Spleen (tissue), 7 donors: ENCODE measurements at regions not wholly inside any gene's neighbourhood (a gene's known extent, or its start where the extent isn't known, plus 50 kb on each side); places are given as distances from the start of the nearest gene placed in this dataset.

Experiments
- CTCF ChIP-seq, 11 experiments: fragments of 200-600 bp in 7 of 11; fragments of 450-650 bp in 4 of 11; sonication (generic) in 4 of 11; IDR thresholded peaks in 8 of 11; conservative IDR thresholded peaks in 3 of 11; 1 replicate in 7 of 11; 2 replicates in 4 of 11; pipeline versions ENCODE4 v1.4.0 to v1.8.0; 2016 to 2021; ENCODE audit warnings: antibody characterized with exemption in 11 of 11, inconsistent platforms in 4 of 11, mild to moderate bottlenecking in 1 of 11
- POLR2A ChIP-seq, 3 donors: fragments of 450-650 bp; IDR thresholded peaks; one replicate each; pipeline ENCODE4 v1.5.1; 2017; ENCODE audit warnings: antibody characterized with exemption in 3 of 3, mild to moderate bottlenecking in 1 of 3
- POLR2AphosphoS5 ChIP-seq, 3 donors: sonication (generic); formaldehyde crosslinking; IDR thresholded peaks; one replicate each; pipeline ENCODE4 v1.5.1; 2017; ENCODE audit warnings: antibody characterized with exemption in 3 of 3
- donor health status: DM: no; HTN: no; CAD: no; lungs with moderate emphysema.
- donor health status: DM: no; HTN: no; CAD: no.
- donor health status: DM: no; HTN: no; CAD: no.

GRCh38 chr10:9299966-9300365, 1245.5 kb downstream of the GATA3 start:
- no peak for TF ChIP-seq CTCF (IDR thresholded peaks at IDR 0.05 in 8 of 11, conservative IDR thresholded peaks at IDR 0.05 in 3 of 11)
- TF ChIP-seq POLR2A (IDR thresholded peaks at IDR 0.05): no peak
- TF ChIP-seq POLR2AphosphoS5 (IDR thresholded peaks at IDR 0.05): no peak
